KMS-11 (cell line): ENCODE measurements at regions not wholly inside any gene's neighbourhood (a gene's known extent, or its start where the extent isn't known, plus 50 kb on each side); places are given as distances from the start of the nearest gene placed in this dataset.
"Not testable (repeated sequence)": the region's sequence is repeated elsewhere in the genome, so short reads cannot be mapped to it uniquely, and the experiment has no call there.

Experiments used
- H2AFZ ChIP-seq: fragments of 200-600 bp; sonication (generic); 2 replicates; pipeline ENCODE4 v1.6.1; 2016; ENCODE audit warnings: antibody characterized with exemption, mixed run types, low read depth
- H3K27ac ChIP-seq: fragments of 200-600 bp; sonication (generic); 2 replicates; pipeline ENCODE4 v1.6.1; 2016; ENCODE audit warnings: mild to moderate bottlenecking, mixed run types
- H3K27me3 ChIP-seq: fragments of 200-600 bp; sonication (generic); 2 replicates; pipeline ENCODE4 v1.6.1; 2017; ENCODE audit warnings: mild to moderate bottlenecking, low read depth, mixed run types, moderate library complexity; ENCODE audit not compliant: insufficient read depth
- H3K36me3 ChIP-seq: fragments of 200-600 bp; sonication (generic); 2 replicates; pipeline ENCODE4 v1.6.1; 2017; ENCODE audit warnings: mild to moderate bottlenecking, mixed run types; ENCODE audit not compliant: insufficient read depth
- H3K4me1 ChIP-seq: fragments of 200-600 bp; sonication (generic); 2 replicates; pipeline ENCODE4 v1.6.1; 2016; ENCODE audit warnings: mild to moderate bottlenecking, low read depth, mixed run types; ENCODE audit not compliant: poor library complexity, severe bottlenecking
- H3K4me2 ChIP-seq: fragments of 200-600 bp; sonication (generic); 2 replicates; pipeline ENCODE4 v1.7.0; 2016; ENCODE audit warnings: mild to moderate bottlenecking, mixed run types
- H3K4me3 ChIP-seq: fragments of 200-600 bp; sonication (generic); IDR thresholded peaks from 2 replicates; pipeline ENCODE4 v1.6.1; 2017; ENCODE audit warnings: low read depth, low read length, mixed read lengths; ENCODE audit not compliant: insufficient read depth
- H3K79me2 ChIP-seq: fragments of 200-600 bp; sonication (generic); 2 replicates; pipeline ENCODE4 v1.6.1; 2016; ENCODE audit warnings: low read depth, mixed run types; ENCODE audit not compliant: insufficient read depth
- H3K9ac ChIP-seq: fragments of 200-600 bp; sonication (generic); 2 replicates; pipeline ENCODE4 v1.6.1; 2016; ENCODE audit warnings: mild to moderate bottlenecking, mixed run types
- H4K20me1 ChIP-seq: fragments of 200-600 bp; sonication (generic); 2 replicates; pipeline ENCODE4 v1.6.1; 2016; ENCODE audit warnings: mild to moderate bottlenecking, mixed run types; ENCODE audit not compliant: insufficient read depth
- TF ChIP-seq, protein P1 (sequence below): fragments of 200-600 bp; sonication (generic); conservative IDR thresholded peaks from 2 replicates; pipeline ENCODE4 v1.6.1; 2017; ENCODE audit warnings: low read depth, mild to moderate bottlenecking, antibody characterized with exemption, low read length, moderate library complexity, mixed read lengths

DNA sequence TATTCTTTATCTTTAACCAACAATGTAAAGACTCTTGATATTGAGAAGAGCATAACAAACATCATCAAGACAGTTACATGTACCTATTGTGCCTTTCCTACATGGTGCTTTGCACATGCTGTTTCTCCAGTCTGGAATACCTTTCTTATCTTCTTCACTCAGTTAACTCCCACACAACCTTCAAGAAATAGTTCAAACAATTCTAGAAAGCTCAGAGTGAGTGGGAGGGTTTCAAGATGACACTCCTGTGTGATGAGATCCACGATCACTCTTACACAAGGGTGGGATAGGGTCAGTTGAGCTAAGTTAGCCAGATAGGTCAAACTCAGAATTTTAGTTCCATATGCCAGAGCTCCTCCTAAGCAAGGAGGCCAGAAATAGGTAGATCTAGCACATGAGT, 915.5 kb downstream of the NR2F1-AS1 start:
- Histone ChIP-seq H3K4me1 (no peaks in the 10 kb centered on the region), H3K36me3 (no peaks in the 10 kb centered on the region), H3K4me2 (no peak overlapping the region), H3K9ac (no peak overlapping the region), H4K20me1 (no peaks in the 10 kb centered on the region), H2AFZ (no peak overlapping the region), H3K27me3 (no peaks in the 10 kb centered on the region), H3K79me2 (no peaks in the 10 kb centered on the region), H3K4me3 (no peak overlapping the region), H3K27ac (no peak overlapping the region)
- TF ChIP-seq, protein P1, sequence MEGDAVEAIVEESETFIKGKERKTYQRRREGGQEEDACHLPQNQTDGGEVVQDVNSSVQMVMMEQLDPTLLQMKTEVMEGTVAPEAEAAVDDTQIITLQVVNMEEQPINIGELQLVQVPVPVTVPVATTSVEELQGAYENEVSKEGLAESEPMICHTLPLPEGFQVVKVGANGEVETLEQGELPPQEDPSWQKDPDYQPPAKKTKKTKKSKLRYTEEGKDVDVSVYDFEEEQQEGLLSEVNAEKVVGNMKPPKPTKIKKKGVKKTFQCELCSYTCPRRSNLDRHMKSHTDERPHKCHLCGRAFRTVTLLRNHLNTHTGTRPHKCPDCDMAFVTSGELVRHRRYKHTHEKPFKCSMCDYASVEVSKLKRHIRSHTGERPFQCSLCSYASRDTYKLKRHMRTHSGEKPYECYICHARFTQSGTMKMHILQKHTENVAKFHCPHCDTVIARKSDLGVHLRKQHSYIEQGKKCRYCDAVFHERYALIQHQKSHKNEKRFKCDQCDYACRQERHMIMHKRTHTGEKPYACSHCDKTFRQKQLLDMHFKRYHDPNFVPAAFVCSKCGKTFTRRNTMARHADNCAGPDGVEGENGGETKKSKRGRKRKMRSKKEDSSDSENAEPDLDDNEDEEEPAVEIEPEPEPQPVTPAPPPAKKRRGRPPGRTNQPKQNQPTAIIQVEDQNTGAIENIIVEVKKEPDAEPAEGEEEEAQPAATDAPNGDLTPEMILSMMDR: no peak

DNA sequence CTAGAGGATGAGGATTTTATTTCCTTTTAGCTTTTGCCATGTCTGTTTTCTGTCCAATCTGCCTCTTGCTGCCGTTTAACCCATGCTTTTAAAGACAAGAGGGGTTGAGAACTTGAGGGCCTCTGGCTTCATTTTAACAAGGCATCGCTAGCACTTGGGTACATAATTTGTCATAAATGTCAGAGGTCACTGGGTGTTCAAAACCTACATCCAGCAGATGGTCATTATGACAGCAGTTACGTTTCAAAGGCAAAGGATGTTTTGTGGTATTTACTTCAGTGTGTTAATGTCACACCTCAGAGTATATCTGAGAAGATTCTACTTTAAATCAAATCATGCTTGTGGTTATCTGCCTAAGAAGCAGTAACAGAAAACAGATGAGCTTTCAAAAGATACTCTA, 918.3 kb downstream of the NR2F1-AS1 start:
- no peaks in the 10 kb centered on the region for H3K79me2 ChIP-seq
- H3K4me3 ChIP-seq: no peak overlapping the region
- H3K4me1 ChIP-seq: no peaks in the 10 kb centered on the region
- H3K36me3 ChIP-seq: no peaks in the 10 kb centered on the region
- H3K4me2 ChIP-seq: no peak overlapping the region
- TF ChIP-seq, protein P1: no peak
- H2AFZ ChIP-seq: no peak overlapping the region
- no peaks in the 10 kb centered on the region for H4K20me1 ChIP-seq
- no peaks in the 10 kb centered on the region for H3K27me3 ChIP-seq
- H3K9ac ChIP-seq: no peak overlapping the region
- H3K27ac ChIP-seq: no peak overlapping the region

- no peak overlapping the region for H3K27ac ChIP-seq
- no peak overlapping the region for H3K9ac ChIP-seq
- no peaks in the 10 kb centered on the region for H3K27me3 ChIP-seq
- no peak overlapping the region for H3K4me3 ChIP-seq
- H3K4me2 ChIP-seq: no peak overlapping the region
- H3K79me2 ChIP-seq: no peaks in the 10 kb centered on the region
- H4K20me1 ChIP-seq: no peaks in the 10 kb centered on the region
- no peaks in the 10 kb centered on the region for H3K4me1 ChIP-seq
- no peak overlapping the region for H2AFZ ChIP-seq
- H3K36me3 ChIP-seq: no peaks in the 10 kb centered on the region
- TF ChIP-seq, protein P1: no peak
Measured at GRCh38 chr5:92659246-92659645, 921.8 kb downstream of the NR2F1-AS1 start.

GRCh38 chr5:92654601-92655000, 926.4 kb downstream of the NR2F1-AS1 start:
- not testable (repeated sequence) for H3K27me3 ChIP-seq, H3K79me2 ChIP-seq, H3K9ac ChIP-seq, H3K4me3 ChIP-seq, H3K36me3 ChIP-seq, H3K4me2 ChIP-seq, H3K27ac ChIP-seq, H2AFZ ChIP-seq, H4K20me1 ChIP-seq
- peaks cover 17% of the 10 kb centered on the region for H3K4me1 ChIP-seq

DNA sequence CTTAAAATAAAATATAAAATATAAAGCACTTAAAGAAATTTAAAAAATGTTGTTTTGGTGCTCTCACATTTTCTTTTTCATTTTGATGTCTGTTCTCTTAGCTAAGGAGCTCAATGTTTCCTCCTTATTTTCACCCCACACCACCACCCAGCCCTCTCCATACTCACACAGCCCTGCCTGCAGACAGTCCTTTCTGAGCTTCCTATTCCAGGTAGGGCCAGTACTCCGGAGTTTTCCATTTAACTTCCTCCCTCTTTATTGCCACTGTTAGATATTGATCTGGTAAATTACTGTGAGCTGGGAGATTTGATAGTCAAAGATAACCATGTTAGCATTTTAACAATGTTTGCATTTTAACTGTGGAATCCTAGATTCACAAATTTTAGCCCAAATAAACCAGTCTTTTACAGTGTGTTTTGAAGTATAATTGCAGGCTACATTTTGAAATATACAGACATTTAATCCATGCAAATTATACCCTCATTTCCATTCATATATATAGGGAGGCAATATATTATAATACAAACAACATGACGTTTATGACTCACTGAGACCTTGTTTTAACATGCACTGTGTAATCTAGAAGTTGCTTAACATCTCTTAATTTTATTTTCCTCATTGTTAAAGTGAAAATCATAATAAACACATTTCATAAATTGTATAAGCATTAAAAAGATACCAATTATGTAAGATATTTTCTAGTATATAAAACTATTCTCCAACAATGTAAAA, 927.1 kb downstream of the NR2F1-AS1 start:
- peaks cover 17% of the 10 kb centered on the region for H3K4me1 ChIP-seq
- TF ChIP-seq, protein P1: no peak

More for the DNA sequence above, 927.1 kb downstream of the NR2F1-AS1 start:
- no peaks in the 10 kb centered on the region for H3K36me3 ChIP-seq
- H2AFZ ChIP-seq: no peak overlapping the region
- no peak overlapping the region for H3K27ac ChIP-seq
- no peak overlapping the region for H3K4me2 ChIP-seq
- H3K27me3 ChIP-seq: no peaks in the 10 kb centered on the region
- H3K4me3 ChIP-seq: no peak overlapping the region
- no peak overlapping the region for H3K9ac ChIP-seq
- H3K79me2 ChIP-seq: no peaks in the 10 kb centered on the region
- H4K20me1 ChIP-seq: no peaks in the 10 kb centered on the region
